ENCODE measurements at regions not wholly inside any gene's neighbourhood (a gene's known extent, or its start where the extent isn't known, plus 50 kb on each side); places are given as distances from the start of the nearest gene placed in this dataset.

GRCh38 chr15:38072007-38072347, 137.5 kb downstream of the TMCO5A start:
- Histone ChIP-seq H3K4me3 (replicated peaks in 1 of 2; ENCODE audit: low read depth in 1 of 2, low read length in 2 of 2) (peak overlapping the region; percentile 52 to 62), H3K27ac (ENCODE audit: low read depth, low read length) (peak overlapping the region; percentile 76), H3K4me2 (ENCODE audit: low read length) (peak overlapping the region; percentile 89), H3K36me3 (ENCODE audit: control insufficient read depth in 1 of 2, insufficient read depth in 2 of 2, low read length in 2 of 2) (no peaks in the 10 kb centered on the region), H3K79me2 (ENCODE audit: insufficient read depth, low read length) (no peaks in the 10 kb centered on the region), H3K9ac (ENCODE audit: low read length) (peak overlapping the region; percentile 72), H4K20me1 (ENCODE audit: insufficient read depth) (no peaks in the 10 kb centered on the region), H3K27me3 (ENCODE audit: insufficient read depth, low read length) (no peaks in the 10 kb centered on the region), H3K9me2 (ENCODE audit: insufficient read depth) (no peaks in the 10 kb centered on the region), H3K4me1 (ENCODE audit: control insufficient read depth in 1 of 2, insufficient read depth in 2 of 2, low read length in 2 of 2) (peaks cover 26 to 35% of the 10 kb centered on the region in 2 experiments), H2AFZ (ENCODE audit: low read depth, low read length, poor library complexity, severe bottlenecking) (peak overlapping the region; percentile 84), H3K9me3 (ENCODE audit: control insufficient read depth in 1 of 2, insufficient read depth in 1 of 2, low read depth in 1 of 2, low read length in 2 of 2) (no peaks in the 10 kb centered on the region)
- ChIA-PET CTCF (interaction anchor here (1.0 kb wide), 2 partner anchors 180 to 619 kb away, joined by 3 read pairs; no protein-coding TSS in a partner anchor), RAD21 (ENCODE audit: low non-redundant PET in 1 of 2, low total read pairs in 2 of 2, uncharacterized antibody in 2 of 2, unreplicated experiment in 2 of 2) (no interaction called here), POLR2A (interaction anchor here (1.3 to 1.5 kb wide), 2 partner anchors 12 to 181 kb away, joined by 6 to 7 read pairs; partner anchors contain the start of gene SPRED1)
- no peak for DNase-seq (ENCODE audit: low read depth, low spot score)
- intact Hi-C loops (cut with micrococcal nuclease) = loop anchor here (5.0 kb wide), 1 partner anchor 180 kb away; the partner anchor contains the start of gene SPRED1
- ATAC-seq = no peak
- TSS peak; percentile 65 for BruUV-seq (replicated peaks)
- TF ChIP-seq EZH2 (IDR thresholded peaks at IDR 0.05) (no peak), POLR2A (IDR thresholded peaks at IDR 0.05; ENCODE audit: borderline replicate concordance, extremely low read depth, insufficient read depth, insufficient read length) (no peak), SRF (IDR thresholded peaks at IDR 0.05; ENCODE audit: low read depth) (no peak), SIN3A (IDR thresholded peaks at IDR 0.05; ENCODE audit: low read depth) (no peak), YY1 (IDR thresholded peaks at IDR 0.05; ENCODE audit: extremely low read depth, insufficient replicate concordance, low read depth, low read length) (no peak), ELF1 (IDR thresholded peaks at IDR 0.05; ENCODE audit: borderline replicate concordance, low read depth) (no peak), EGR1 (IDR thresholded peaks at IDR 0.05; ENCODE audit: low read depth) (no peak), MAX (IDR thresholded peaks at IDR 0.05) (no peak), CTCF (IDR thresholded peaks at IDR 0.05 in 2 of 3, conservative IDR thresholded peaks at IDR 0.05 in 1 of 3; ENCODE audit: borderline replicate concordance in 1 of 3, insufficient read depth in 1 of 3, low read depth in 2 of 3, low read length in 2 of 3) (no peak), SP1 (IDR thresholded peaks at IDR 0.05; ENCODE audit: low read depth) (no peak), ZFX (IDR thresholded peaks at IDR 0.05) (no peak), POLR2AphosphoS5 (IDR thresholded peaks at IDR 0.05; ENCODE audit: low read depth, low read length) (no peak)

Data from HCT116 (cell line).